PFSK-1 (cell line): ENCODE measurements at regions not wholly inside any gene's neighbourhood (a gene's known extent, or its start where the extent isn't known, plus 50 kb on each side); places are given as distances from the start of the nearest gene placed in this dataset.

Experiments used
- FOXP2 ChIP-seq: optimal IDR thresholded peaks from 2 replicates; pipeline ENCODE3; 2011; ENCODE audit warnings: borderline replicate concordance, control low read depth, inconsistent platforms; ENCODE audit not compliant: insufficient read depth; ENCODE audit errors: extremely low read length, extremely low read depth
- POLR2AphosphoS5 ChIP-seq: IDR thresholded peaks from 2 replicates; pipeline ENCODE4 v1.6.1; 2012; ENCODE audit warnings: low read depth, mild to moderate bottlenecking, control low read depth, low read length, moderate library complexity
- SIN3A ChIP-seq: IDR thresholded peaks from 2 replicates; pipeline ENCODE4 v1.6.1; 2012; ENCODE audit warnings: mild to moderate bottlenecking, low read length, moderate library complexity, borderline replicate concordance; ENCODE audit not compliant: insufficient read depth
- TAF1 ChIP-seq: IDR thresholded peaks from 2 replicates; pipeline ENCODE4 v1.6.1; 2012; ENCODE audit warnings: low read length, control low read depth, borderline replicate concordance; ENCODE audit not compliant: insufficient read depth
- TF ChIP-seq, protein P1 (sequence below), 2 experiments: IDR thresholded peaks; 2 replicates each; pipeline versions ENCODE4 v1.6.1 to v1.8.0; 2011 to 2012; ENCODE audit warnings: low read depth in 2 of 2, low read length in 2 of 2, control low read depth in 1 of 2, inconsistent platforms in 1 of 2, mild to moderate bottlenecking in 1 of 2, moderate library complexity in 1 of 2; ENCODE audit not compliant: insufficient read depth in 1 of 2

DNA sequence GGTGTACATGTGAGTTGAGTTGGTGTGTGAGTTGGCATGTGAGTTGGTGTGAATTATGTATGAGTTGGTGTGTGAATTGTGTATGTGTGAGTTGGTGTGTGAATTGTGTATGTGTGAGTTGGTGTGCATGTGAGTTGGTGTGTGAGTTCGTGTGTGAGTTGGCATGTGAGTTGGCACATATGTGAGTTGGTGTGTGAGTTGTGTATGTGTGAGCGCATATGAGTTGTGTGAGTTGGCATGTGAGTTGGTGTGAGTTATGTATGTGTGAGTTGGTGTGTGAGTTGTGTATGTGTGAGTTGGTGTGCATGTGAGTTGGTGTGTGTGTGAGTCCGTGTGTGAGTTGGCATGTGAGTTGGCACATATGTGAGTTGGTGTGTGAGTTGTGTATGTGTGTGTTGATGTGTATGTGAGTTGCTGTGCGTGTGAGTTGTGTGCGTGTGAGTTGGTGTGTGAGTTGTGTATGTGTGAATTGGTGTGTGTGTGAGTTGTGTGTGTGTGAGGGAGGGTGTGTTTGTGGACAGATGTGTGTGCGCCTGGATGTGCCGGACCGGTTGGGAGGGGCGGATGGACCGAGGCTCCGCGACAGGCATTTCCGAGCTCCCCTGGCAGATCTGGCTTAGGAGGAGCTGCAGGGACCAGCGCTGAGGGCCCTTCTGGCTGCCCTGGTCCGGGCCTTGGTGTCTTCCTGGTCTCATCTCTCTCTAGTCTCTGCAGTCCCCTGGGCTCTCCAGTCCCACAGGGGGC is 162.5 kb upstream of the IER5L start:
- TF ChIP-seq, protein P1, sequence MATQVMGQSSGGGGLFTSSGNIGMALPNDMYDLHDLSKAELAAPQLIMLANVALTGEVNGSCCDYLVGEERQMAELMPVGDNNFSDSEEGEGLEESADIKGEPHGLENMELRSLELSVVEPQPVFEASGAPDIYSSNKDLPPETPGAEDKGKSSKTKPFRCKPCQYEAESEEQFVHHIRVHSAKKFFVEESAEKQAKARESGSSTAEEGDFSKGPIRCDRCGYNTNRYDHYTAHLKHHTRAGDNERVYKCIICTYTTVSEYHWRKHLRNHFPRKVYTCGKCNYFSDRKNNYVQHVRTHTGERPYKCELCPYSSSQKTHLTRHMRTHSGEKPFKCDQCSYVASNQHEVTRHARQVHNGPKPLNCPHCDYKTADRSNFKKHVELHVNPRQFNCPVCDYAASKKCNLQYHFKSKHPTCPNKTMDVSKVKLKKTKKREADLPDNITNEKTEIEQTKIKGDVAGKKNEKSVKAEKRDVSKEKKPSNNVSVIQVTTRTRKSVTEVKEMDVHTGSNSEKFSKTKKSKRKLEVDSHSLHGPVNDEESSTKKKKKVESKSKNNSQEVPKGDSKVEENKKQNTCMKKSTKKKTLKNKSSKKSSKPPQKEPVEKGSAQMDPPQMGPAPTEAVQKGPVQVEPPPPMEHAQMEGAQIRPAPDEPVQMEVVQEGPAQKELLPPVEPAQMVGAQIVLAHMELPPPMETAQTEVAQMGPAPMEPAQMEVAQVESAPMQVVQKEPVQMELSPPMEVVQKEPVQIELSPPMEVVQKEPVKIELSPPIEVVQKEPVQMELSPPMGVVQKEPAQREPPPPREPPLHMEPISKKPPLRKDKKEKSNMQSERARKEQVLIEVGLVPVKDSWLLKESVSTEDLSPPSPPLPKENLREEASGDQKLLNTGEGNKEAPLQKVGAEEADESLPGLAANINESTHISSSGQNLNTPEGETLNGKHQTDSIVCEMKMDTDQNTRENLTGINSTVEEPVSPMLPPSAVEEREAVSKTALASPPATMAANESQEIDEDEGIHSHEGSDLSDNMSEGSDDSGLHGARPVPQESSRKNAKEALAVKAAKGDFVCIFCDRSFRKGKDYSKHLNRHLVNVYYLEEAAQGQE (IDR thresholded peaks at IDR 0.05; ENCODE audit: insufficient read depth in 1 of 2, low read depth in 2 of 2, low read length in 2 of 2): no peak
- TF ChIP-seq POLR2AphosphoS5: no peak
- TF ChIP-seq FOXP2: no peak
- no peak for TF ChIP-seq TAF1
- no peak for TF ChIP-seq SIN3A

DNA sequence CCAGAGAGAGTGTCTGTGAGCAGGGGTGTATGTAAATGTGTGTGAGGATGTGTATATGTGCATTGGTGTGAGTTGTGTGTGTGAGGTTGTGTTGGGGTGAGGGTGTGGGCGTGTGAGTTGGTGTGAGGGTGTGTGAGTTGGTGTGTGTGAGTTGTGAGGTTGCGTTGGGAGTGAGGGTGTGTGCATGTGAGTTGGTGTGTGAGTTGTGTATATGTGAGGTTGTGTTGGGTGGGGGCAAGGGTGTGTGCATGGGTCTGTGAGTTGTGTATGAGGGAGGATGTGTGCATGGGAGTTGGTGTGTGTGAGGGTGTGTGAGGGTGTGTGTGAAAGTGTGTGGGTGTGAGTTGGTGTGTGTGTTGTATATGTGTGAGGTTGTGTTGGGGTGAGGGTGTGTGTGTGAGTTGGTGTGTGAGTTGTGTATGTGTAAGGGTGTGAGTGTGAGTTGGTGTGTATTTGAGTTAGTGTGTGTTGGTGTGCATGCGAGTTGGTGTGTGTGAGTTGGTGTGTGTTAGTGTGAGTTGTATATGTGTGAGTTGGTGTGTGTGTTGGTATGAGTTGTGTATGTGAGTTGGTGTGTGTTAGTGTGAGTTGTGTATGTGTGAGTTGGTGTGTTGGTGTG is 161.6 kb upstream of the IER5L start:
- TF ChIP-seq FOXP2 (no peak), POLR2AphosphoS5 (no peak)

DNA sequence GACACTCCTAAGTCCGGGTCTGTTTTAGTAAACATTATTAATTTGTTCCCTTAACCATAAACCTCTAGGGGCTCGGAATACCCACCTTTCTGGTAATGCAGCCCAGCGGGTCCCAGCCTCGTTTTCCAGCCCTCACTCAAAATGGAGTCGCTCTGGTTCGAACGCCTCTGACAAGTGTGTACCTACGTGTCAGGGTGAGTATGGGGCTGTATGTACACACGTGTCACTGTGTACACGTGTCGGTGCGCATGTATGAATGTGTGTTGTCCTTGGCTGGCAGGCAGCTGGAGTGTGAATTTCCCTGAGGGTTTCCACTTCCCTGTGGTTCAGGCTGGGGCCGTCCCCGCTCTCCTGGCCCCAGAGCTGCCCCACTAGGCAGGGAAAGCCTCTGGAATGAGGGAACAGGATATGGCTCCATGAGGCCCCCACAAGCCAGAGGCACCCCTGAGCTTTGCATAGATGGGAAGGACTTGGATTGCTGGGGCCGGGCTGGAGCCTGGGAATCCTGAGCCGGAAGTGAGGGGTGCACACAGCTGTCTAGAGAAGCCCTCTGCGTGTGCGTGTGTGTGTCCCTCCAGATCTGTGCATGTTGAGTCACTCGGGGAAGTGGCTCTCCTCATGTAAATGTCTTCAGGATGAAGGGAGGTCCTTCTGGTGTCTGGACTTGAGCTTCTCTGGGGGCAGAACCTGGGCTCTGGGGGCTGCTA is 160.8 kb upstream of the IER5L start:
- no peak for TF ChIP-seq POLR2AphosphoS5
- TF ChIP-seq TAF1: no peak
- no peak for TF ChIP-seq FOXP2
- TF ChIP-seq SIN3A: no peak
- TF ChIP-seq, protein P1 (IDR thresholded peaks at IDR 0.05; ENCODE audit: insufficient read depth in 1 of 2, low read depth in 2 of 2, low read length in 2 of 2): no peak

DNA sequence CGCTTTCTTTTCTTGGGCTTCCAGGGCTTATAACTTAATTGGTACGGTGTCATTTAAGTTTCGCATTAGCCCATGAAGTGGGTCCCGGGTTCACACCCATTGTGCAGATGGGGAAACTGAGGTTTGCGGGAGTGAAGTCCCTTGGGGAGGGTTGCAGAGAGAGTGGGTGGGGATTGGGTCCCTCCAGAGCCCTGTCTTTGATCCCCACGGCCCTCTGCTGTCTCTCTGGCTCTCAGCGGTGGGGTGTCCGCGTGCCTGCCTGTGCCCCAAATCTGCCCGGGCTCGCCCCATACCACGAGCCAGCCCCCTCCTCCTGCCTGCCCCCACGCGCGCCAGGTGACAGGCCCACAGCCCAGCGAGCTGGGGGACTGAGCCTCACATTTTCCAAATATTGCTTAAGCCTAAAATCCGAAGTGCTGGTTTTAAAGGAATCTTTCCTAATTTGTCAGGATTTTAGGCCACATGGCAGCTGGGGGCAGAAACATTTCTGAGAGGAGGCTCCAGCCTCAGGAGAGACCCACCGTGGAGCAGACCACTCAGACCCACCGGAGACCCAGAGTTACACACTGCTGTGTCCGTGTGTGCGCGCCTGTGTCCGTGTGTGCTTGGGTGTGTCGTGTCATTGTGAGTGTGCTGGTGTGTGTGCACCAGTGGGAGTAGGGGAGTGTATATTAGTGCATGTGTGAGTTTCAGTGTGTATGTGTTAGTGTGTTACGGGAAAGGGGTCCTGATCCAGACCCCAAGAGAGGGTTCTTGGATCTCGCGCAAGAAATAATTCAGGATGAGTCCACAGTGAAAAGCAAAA is 159.5 kb upstream of the IER5L start:
- no peak for TF ChIP-seq SIN3A
- TF ChIP-seq FOXP2: no peak
- TF ChIP-seq POLR2AphosphoS5: no peak
- no peak for TF ChIP-seq TAF1
- TF ChIP-seq, protein P1 (IDR thresholded peaks at IDR 0.05; ENCODE audit: insufficient read depth in 1 of 2, low read depth in 2 of 2, low read length in 2 of 2): no peak

DNA sequence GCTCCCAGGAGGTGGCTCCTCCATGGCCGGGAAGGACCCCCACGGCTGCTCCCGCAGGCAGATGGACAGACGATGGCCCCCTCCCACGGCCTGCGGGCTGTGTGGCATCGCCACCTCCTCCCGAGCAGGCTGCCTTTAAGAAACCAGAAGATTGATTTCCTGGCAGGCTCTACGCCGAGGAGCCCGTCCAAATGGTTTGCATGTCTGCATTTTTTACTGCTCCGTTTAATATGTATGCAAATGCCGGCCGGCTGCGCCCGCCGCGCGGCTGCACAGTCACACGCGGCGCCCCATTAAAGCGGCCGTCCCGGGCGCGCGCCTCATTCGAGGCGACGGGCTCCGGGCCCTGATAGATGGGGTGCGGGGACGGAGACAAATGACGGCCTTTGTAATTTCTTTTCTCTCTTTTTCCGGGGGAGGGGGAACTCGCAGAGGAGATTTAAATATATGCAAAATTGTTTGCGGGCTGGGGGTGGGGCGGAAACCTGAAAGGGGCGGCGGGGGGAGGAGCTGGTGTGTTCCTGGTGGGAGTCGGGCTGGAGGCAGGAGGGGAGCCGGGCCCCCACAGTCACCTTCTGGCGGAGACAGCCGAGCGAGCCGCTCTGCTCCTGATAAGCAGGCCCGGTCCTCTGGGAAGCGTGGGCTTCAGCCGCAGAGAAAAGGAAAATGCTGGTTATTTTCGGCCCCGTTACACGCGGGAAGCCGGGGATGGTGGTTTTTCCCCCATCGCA is 158.7 kb upstream of the IER5L start:
- TF ChIP-seq POLR2AphosphoS5 (no peak), FOXP2 (no peak), SIN3A (no peak), TAF1 (no peak)
- TF ChIP-seq, protein P1 (IDR thresholded peaks at IDR 0.05; ENCODE audit: insufficient read depth in 1 of 2, low read depth in 2 of 2, low read length in 2 of 2): no peak
